ENCODE measurements at regions not wholly inside any gene's neighbourhood (a gene's known extent, or its start where the extent isn't known, plus 50 kb on each side); places are given as distances from the start of the nearest gene placed in this dataset.
"Not testable (repeated sequence)": the region's sequence is repeated elsewhere in the genome, so short reads cannot be mapped to it uniquely, and the experiment has no call there.

- DNase-seq (ENCODE audit: low spot score): not testable (repeated sequence)
These were observed 63.3 kb upstream of the CEP78 start for GRCh38 chr9:78172610-78173009.

GRCh38 chr9:78171651-78172050 is 64.2 kb upstream of the CEP78 start:
- DNase-seq (ENCODE audit: low spot score): no peak

- no peak for DNase-seq (ENCODE audit: low spot score)
These were observed 66.8 kb upstream of the CEP78 start for GRCh38 chr9:78169125-78169524.

- DNase-seq (ENCODE audit: low spot score): no peak
These were observed 68.5 kb upstream of the CEP78 start for GRCh38 chr9:78167356-78167755.

GRCh38 chr9:78163834-78164233 is 72.0 kb upstream of the CEP78 start:
- DNase-seq (ENCODE audit: low spot score): no peak

GRCh38 chr9:78158286-78158685 is 77.6 kb upstream of the CEP78 start:
- no peak for DNase-seq (ENCODE audit: low spot score)

GRCh38 chr9:78150983-78151356 is 84.9 kb upstream of the CEP78 start:
- DNase-seq (ENCODE audit: low spot score): no peak

GRCh38 chr9:78150312-78150982 is 85.4 kb upstream of the CEP78 start:
- DNase-seq (ENCODE audit: low spot score): no peak

GRCh38 chr9:78149702-78150291 is 86.1 kb upstream of the CEP78 start:
- DNase-seq (ENCODE audit: low spot score): no peak

GRCh38 chr9:78146241-78146640 is 89.6 kb upstream of the CEP78 start:
- no peak for DNase-seq (ENCODE audit: low spot score)

- DNase-seq (ENCODE audit: low spot score): peak; percentile 53
These were observed 91.1 kb upstream of the CEP78 start for GRCh38 chr9:78144663-78145377.

GRCh38 chr9:78144008-78144381 is 91.9 kb upstream of the CEP78 start:
- no peak for DNase-seq (ENCODE audit: low spot score)

GRCh38 chr9:78143281-78144007 is 92.4 kb upstream of the CEP78 start:
- DNase-seq (ENCODE audit: low spot score): no peak

- not testable (repeated sequence) for DNase-seq (ENCODE audit: low spot score)
These were observed 93.6 kb upstream of the CEP78 start for GRCh38 chr9:78142264-78142663.

GRCh38 chr9:78133751-78134150 is 102.1 kb upstream of the CEP78 start:
- DNase-seq (ENCODE audit: low spot score): peak; percentile 57

GRCh38 chr9:78132701-78133058 is 101.1 kb upstream of the GNAQ start:
- no peak for DNase-seq (ENCODE audit: low spot score)

GRCh38 chr9:78131969-78132700 is 100.5 kb upstream of the GNAQ start:
- peak; percentile 35 for DNase-seq (ENCODE audit: low spot score)

- no peak for DNase-seq (ENCODE audit: low spot score)
These were observed 99.2 kb upstream of the GNAQ start for GRCh38 chr9:78130853-78131252.

- peak; percentile 28 for DNase-seq (ENCODE audit: low spot score)
These were observed 98.4 kb upstream of the GNAQ start for GRCh38 chr9:78130004-78130403.

- DNase-seq (ENCODE audit: low spot score): no peak
These were observed 95.9 kb upstream of the GNAQ start for GRCh38 chr9:78127279-78128225.

GRCh38 chr9:78123808-78124207 is 92.2 kb upstream of the GNAQ start:
- no peak for DNase-seq (ENCODE audit: low spot score)

All from kidney tubule cell (primary cell).